Left lung (tissue), 4 donors: ENCODE measurements at regions not wholly inside any gene's neighbourhood (a gene's known extent, or its start where the extent isn't known, plus 50 kb on each side); places are given as distances from the start of the nearest gene placed in this dataset.

Experiments used
- ATAC-seq: fragments of 200-7000 bp; cut with Tn5 transposase; one replicate; pipeline ENCODE4 v1.9.1; 2020; ENCODE audit warnings: moderate library complexity
- DNase-seq, 4 donors: peaks; one replicate each; pipeline ENCODE4 v3.0.0-alpha.2; 2013 to 2020
- H3K27ac ChIP-seq, 2 donors: fragments of 200-600 bp; sonication (generic) in 1 of 2; one replicate each; pipeline versions ENCODE4 v1.5.0 to v1.8.0; 2020 to 2021
- H3K27me3 ChIP-seq, 2 donors: fragments of 200-600 bp; sonication (generic) in 1 of 2; one replicate each; pipeline versions ENCODE4 v1.5.0 to v1.8.0; 2020 to 2021
- H3K36me3 ChIP-seq, 2 donors: fragments of 200-600 bp; sonication (generic) in 1 of 2; one replicate each; pipeline versions ENCODE4 v1.5.0 to v1.8.0; 2020 to 2021
- H3K4me1 ChIP-seq, 2 donors: fragments of 200-600 bp; one replicate each; pipeline ENCODE4 v1.8.0; 2021
- H3K4me3 ChIP-seq, 2 donors: fragments of 200-600 bp; sonication (generic) in 1 of 2; one replicate each; pipeline versions ENCODE4 v1.5.0 to v1.8.0; 2020 to 2021; ENCODE audit warnings: mild to moderate bottlenecking in 1 of 2
- H3K9me3 ChIP-seq, 2 donors: fragments of 200-600 bp; sonication (generic) in 1 of 2; one replicate each; pipeline versions ENCODE4 v1.5.0 to v1.8.0; 2020 to 2021
- intact Hi-C, 2 donors: fragments of 100-400 bp; cut with DNase I; formaldehyde crosslinking; loops; one replicate each; pipeline versions ENCODE4 v1.11.2 to v1.14.2; 2022
- TF ChIP-seq, protein P1 (sequence below), 2 donors: fragments of 200-600 bp; sonication (generic) in 1 of 2; IDR thresholded peaks; one replicate each; pipeline versions ENCODE4 v1.5.0 to v1.8.0; 2021; ENCODE audit warnings: antibody characterized with exemption in 2 of 2
- donor health status: DM: no; HTN: yes; CAD: no.
- donor health status: DM: no; HTN: no; CAD: no.

DNA sequence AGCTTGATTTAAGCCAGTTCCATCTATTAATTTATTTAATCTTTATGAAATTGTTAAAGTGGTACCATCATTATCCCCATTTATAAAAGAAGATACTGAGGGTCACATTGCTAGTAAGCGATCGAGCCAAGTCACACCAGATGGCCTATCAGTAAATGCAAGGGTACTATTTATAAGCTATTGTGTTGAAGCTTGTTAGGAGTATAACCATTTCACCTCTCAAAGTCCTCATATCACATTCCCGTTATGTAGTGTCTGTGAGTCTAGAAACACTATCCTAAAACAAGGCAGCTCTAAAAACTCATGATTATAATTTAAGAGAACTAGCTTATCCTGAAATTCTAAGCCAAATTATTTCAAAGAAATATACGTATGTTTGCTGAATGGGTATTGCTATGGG lies 1161.8 kb downstream of the EFNA5 start:
- Histone ChIP-seq H3K9me3 (peaks cover 0 to 5% of the 10 kb centered on the region in 2 donors), H3K4me3 (no peak overlapping the region), H3K27ac (no peak overlapping the region), H3K27me3 (no peaks in the 10 kb centered on the region), H3K4me1 (no peaks in the 10 kb centered on the region), H3K36me3 (no peaks in the 10 kb centered on the region)
- DNase-seq (no peak), ATAC-seq (no peak)
- TF ChIP-seq, protein P1, sequence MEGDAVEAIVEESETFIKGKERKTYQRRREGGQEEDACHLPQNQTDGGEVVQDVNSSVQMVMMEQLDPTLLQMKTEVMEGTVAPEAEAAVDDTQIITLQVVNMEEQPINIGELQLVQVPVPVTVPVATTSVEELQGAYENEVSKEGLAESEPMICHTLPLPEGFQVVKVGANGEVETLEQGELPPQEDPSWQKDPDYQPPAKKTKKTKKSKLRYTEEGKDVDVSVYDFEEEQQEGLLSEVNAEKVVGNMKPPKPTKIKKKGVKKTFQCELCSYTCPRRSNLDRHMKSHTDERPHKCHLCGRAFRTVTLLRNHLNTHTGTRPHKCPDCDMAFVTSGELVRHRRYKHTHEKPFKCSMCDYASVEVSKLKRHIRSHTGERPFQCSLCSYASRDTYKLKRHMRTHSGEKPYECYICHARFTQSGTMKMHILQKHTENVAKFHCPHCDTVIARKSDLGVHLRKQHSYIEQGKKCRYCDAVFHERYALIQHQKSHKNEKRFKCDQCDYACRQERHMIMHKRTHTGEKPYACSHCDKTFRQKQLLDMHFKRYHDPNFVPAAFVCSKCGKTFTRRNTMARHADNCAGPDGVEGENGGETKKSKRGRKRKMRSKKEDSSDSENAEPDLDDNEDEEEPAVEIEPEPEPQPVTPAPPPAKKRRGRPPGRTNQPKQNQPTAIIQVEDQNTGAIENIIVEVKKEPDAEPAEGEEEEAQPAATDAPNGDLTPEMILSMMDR (IDR thresholded peaks at IDR 0.05) = no peak
- intact Hi-C loops = no loop called here

DNA sequence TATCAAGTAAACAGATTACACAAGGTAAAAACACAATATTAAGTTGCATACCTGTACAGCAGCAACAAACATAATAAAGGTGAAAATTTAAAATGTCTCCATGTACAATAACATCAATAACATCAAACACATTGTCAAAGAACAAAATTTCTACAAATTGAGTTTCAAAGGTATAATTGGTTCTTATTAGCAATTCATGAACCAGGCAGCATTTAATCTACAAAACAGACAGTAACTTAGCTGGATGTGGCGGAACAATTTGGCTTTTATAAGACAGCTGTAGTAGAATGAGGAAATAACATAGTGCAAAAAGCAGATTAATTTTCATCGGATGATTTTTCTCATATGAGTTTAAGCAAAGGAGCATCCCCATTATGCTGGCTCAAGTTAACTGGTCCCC lies 1176.8 kb downstream of the EFNA5 start:
- H3K4me1 ChIP-seq = no peaks in the 10 kb centered on the region
- ATAC-seq = no peak
- H3K4me3 ChIP-seq = no peak overlapping the region
- no peaks in the 10 kb centered on the region for H3K27me3 ChIP-seq
- intact Hi-C loops = no loop called here
- H3K27ac ChIP-seq = no peak overlapping the region
- H3K36me3 ChIP-seq = no peaks in the 10 kb centered on the region
- DNase-seq = no peak
- TF ChIP-seq, protein P1 (IDR thresholded peaks at IDR 0.05) = no peak
- H3K9me3 ChIP-seq = no peaks in the 10 kb centered on the region

DNA sequence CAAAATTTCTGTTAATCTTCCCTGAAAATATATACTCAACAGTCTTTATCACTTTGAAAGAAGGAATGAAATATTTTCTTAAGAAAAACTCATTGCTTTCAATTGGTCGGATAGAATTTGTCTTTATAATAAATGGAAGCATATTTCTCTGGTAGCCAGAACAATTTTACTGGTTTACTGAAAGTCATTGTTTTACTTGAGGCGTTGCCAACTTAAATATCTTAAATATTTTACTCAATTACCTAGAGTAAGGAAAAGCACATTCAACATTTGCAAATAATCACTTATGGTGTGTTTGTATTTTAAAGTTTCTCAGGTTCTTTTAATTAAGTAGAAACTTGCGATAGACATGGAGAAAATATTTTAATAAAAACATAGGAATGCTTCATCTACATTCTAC lies 1181.7 kb downstream of the EFNA5 start:
- Histone ChIP-seq H3K27me3 (no peaks in the 10 kb centered on the region), H3K4me1 (no peaks in the 10 kb centered on the region), H3K9me3 (no peaks in the 10 kb centered on the region), H3K4me3 (no peak overlapping the region), H3K36me3 (no peaks in the 10 kb centered on the region), H3K27ac (no peak overlapping the region)
- DNase-seq (no peak), ATAC-seq (no peak)
- intact Hi-C loops = no loop called here
- TF ChIP-seq, protein P1 (IDR thresholded peaks at IDR 0.05) = no peak

DNA sequence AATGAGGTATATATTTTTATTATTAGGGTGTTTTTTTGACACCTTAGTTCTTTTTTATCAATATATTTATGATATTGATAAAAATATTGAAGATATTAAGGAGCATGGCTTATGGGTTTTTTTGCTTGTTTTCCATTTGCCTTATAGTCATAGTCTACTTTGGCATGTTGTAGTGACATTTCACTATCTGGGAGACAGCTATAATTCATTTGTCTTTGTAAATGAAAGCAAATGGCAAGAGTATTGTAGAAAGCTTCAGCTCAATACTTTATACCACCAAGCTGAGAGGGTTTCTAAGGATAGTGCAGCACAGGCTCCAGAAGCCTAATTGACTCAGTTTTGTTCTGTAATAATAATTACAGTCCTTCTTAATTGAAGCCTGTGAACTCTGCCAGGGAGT lies 1182.3 kb downstream of the EFNA5 start:
- intact Hi-C loops = no loop called here

GRCh38 chr5:106481374-106481773 lies 1189.4 kb downstream of the EFNA5 start:
- H3K27me3 ChIP-seq = no peaks in the 10 kb centered on the region

More for the DNA sequence above, 1182.3 kb downstream of the EFNA5 start:
- Histone ChIP-seq H3K4me1 (no peaks in the 10 kb centered on the region), H3K4me3 (no peak overlapping the region), H3K27ac (no peak overlapping the region), H3K27me3 (no peaks in the 10 kb centered on the region), H3K36me3 (no peaks in the 10 kb centered on the region), H3K9me3 (no peaks in the 10 kb centered on the region)
- TF ChIP-seq, protein P1 (IDR thresholded peaks at IDR 0.05) = no peak
- ATAC-seq (no peak), DNase-seq (no peak)

More at GRCh38 chr5:106481374-106481773, 1189.4 kb downstream of the EFNA5 start:
- no peak for ATAC-seq
- Histone ChIP-seq H3K4me3 (no peak overlapping the region), H3K4me1 (no peaks in the 10 kb centered on the region), H3K9me3 (no peaks in the 10 kb centered on the region), H3K27ac (no peak overlapping the region), H3K36me3 (no peaks in the 10 kb centered on the region)
- intact Hi-C loops = no loop called here
- DNase-seq = no peak
- TF ChIP-seq, protein P1 (IDR thresholded peaks at IDR 0.05) = no peak
